ENCODE measurements at regions not wholly inside any gene's neighbourhood (a gene's known extent, or its start where the extent isn't known, plus 50 kb on each side); places are given as distances from the start of the nearest gene placed in this dataset.

DNA sequence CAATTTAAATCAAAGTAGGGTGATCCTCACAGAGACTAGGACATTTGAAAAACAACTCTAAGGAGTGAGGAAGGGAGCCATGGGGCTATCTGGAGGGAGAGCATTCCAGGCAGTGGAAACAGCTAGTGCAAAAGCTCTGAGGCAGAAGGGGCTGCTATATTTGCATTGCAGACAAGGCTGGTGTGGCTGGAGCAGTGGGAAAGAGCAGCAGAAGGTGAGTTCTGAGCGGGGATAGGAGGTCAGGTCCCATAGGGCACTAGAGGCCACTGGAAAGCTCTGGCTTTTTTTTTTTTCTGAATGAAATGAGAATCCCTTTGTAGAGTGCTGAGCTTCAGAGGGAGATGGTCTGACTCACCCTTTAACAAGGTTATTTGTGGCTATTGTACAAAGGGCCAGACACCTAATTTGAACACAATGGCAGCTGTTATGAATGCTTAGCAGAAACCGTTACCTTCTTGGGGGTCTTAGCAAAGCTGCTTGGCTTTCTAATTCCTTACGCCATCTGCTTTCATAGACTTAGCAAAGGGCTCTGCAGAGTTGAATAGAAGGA is 291.6 kb downstream of the BUD13 start:
- TF ChIP-seq, protein P1, sequence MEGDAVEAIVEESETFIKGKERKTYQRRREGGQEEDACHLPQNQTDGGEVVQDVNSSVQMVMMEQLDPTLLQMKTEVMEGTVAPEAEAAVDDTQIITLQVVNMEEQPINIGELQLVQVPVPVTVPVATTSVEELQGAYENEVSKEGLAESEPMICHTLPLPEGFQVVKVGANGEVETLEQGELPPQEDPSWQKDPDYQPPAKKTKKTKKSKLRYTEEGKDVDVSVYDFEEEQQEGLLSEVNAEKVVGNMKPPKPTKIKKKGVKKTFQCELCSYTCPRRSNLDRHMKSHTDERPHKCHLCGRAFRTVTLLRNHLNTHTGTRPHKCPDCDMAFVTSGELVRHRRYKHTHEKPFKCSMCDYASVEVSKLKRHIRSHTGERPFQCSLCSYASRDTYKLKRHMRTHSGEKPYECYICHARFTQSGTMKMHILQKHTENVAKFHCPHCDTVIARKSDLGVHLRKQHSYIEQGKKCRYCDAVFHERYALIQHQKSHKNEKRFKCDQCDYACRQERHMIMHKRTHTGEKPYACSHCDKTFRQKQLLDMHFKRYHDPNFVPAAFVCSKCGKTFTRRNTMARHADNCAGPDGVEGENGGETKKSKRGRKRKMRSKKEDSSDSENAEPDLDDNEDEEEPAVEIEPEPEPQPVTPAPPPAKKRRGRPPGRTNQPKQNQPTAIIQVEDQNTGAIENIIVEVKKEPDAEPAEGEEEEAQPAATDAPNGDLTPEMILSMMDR (IDR thresholded peaks at IDR 0.05) = no peak
- TF ChIP-seq EP300 (IDR thresholded peaks at IDR 0.05) (no peak), POLR2AphosphoS5 (IDR thresholded peaks at IDR 0.05) (no peak)
